ENCODE measurements at regions not wholly inside any gene's neighbourhood (a gene's known extent, or its start where the extent isn't known, plus 50 kb on each side); places are given as distances from the start of the nearest gene placed in this dataset.

DNA sequence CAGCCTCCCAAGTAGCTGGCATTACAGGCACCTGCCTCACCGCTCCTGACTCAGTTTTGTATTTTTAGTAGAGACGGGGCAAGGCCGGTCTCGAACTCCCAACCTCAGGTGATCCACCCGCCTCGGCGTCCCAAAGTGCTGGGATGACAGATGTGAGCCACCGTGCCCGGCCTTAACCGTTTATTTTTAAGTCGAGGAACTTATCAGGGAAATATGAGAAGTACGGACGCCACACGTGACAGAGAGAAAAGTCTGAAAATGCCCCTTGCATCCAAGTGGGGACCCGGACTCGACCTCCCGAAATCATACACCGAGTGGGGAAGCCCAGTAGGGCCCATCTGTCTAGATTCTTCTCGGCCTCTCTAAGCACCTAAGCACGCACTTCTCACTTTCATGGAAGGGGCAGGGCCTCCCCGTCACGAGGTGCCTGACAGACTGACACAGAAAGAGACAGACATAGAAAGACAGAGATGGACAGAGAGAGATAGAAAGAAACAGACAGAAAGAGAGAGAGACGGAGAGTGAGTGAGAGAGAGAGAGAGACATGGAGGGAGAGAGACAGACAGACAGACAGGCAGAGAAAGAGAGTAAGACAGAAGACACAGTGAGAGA is 756.5 kb upstream of the DEFB115 start:
- TF ChIP-seq, protein P1, sequence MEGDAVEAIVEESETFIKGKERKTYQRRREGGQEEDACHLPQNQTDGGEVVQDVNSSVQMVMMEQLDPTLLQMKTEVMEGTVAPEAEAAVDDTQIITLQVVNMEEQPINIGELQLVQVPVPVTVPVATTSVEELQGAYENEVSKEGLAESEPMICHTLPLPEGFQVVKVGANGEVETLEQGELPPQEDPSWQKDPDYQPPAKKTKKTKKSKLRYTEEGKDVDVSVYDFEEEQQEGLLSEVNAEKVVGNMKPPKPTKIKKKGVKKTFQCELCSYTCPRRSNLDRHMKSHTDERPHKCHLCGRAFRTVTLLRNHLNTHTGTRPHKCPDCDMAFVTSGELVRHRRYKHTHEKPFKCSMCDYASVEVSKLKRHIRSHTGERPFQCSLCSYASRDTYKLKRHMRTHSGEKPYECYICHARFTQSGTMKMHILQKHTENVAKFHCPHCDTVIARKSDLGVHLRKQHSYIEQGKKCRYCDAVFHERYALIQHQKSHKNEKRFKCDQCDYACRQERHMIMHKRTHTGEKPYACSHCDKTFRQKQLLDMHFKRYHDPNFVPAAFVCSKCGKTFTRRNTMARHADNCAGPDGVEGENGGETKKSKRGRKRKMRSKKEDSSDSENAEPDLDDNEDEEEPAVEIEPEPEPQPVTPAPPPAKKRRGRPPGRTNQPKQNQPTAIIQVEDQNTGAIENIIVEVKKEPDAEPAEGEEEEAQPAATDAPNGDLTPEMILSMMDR (IDR thresholded peaks at IDR 0.05), result no peak
- TF ChIP-seq POLR2A (IDR thresholded peaks at IDR 0.05), result no peak
